ENCODE measurements at regions not wholly inside any gene's neighbourhood (a gene's known extent, or its start where the extent isn't known, plus 50 kb on each side); places are given as distances from the start of the nearest gene placed in this dataset.

GRCh38 chr9:13009871-13010270, 235.1 kb downstream of the LURAP1L start:
- WGBS, 2 donors, result 84 to 98% methylated on average over 2 of the region's 2 CpGs
- no peaks in the 10 kb centered on the region for H3K9me3 ChIP-seq (ENCODE audit: control insufficient read depth in 2 of 2, insufficient read depth in 1 of 2, low read depth in 1 of 2, low read length in 1 of 2)
- no peaks in the 10 kb centered on the region for H3K27me3 ChIP-seq (ENCODE audit: control insufficient read depth in 1 of 2, insufficient read depth in 2 of 2, low read length in 2 of 2)
- no peaks in the 10 kb centered on the region for H3K36me3 ChIP-seq (ENCODE audit: control insufficient read depth in 2 of 2, insufficient read depth in 2 of 2, low read length in 1 of 2)
- no peaks in the 10 kb centered on the region for H3K4me1 ChIP-seq (ENCODE audit: control insufficient read depth in 2 of 2, insufficient read depth in 2 of 2, low read length in 1 of 2)
- H3K27ac ChIP-seq (ENCODE audit: low read depth in 2 of 2, low read length in 1 of 2), result no peak overlapping the region
- H3K4me3 ChIP-seq (ENCODE audit: low read depth in 1 of 2, low read length in 2 of 2), result no peak overlapping the region

DNA sequence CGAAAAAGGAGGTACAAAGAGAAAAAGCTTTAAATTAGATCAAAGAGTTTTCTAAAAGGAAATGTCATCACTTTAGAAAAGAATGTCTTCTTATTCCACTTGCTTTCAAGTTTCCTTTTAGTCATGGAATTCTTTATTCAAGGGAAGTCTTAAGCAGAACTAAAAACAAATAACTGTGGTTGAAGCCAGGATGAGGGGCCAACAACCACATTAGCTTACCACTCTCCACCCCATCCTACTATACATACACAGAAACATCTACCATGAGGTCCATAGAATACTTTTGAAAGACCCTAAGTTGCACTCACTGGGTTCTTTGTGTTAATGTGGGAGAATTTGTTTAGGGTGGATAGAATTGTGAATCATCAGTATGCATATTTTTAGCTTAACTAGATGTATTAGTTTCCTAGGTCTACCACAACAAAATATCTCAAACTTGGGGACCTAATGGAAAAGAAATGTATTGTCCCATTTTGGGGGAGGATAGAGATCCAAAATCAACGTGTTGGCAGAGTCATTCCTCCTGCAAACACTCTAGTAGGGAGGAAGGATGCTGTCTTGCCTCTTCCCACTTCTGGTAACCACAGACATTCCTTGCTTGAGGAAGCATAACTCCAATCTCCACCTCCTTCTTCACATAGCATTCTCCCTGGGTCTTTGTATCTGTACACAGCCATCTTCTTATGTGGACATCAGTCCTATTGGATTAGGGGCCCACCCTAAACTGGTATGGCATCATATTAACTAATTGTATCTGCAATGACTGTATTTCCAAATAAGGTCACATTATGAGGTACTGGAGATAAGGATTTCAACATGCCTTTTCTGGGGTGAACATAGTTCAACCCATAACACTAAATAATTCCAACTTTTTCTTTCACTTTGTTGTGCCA, 239.4 kb downstream of the LURAP1L start:
- no peaks in the 10 kb centered on the region for H3K27me3 ChIP-seq (ENCODE audit: control insufficient read depth in 1 of 2, insufficient read depth in 2 of 2, low read length in 2 of 2)
- no peaks in the 10 kb centered on the region for H3K9me3 ChIP-seq (ENCODE audit: control insufficient read depth in 2 of 2, insufficient read depth in 1 of 2, low read depth in 1 of 2, low read length in 1 of 2)
- H3K4me1 ChIP-seq (ENCODE audit: control insufficient read depth in 2 of 2, insufficient read depth in 2 of 2, low read length in 1 of 2), result no peaks in the 10 kb centered on the region
- H3K36me3 ChIP-seq (ENCODE audit: control insufficient read depth in 2 of 2, insufficient read depth in 2 of 2, low read length in 1 of 2), result no peaks in the 10 kb centered on the region
- WGBS, 2 donors, result 30 to 39% methylated on average over 2 of the region's 2 CpGs
- H3K27ac ChIP-seq (ENCODE audit: low read depth in 2 of 2, low read length in 1 of 2), result no peak overlapping the region
- H3K4me3 ChIP-seq (ENCODE audit: low read depth in 1 of 2, low read length in 2 of 2), result no peak overlapping the region

GRCh38 chr9:13017260-13017659, 242.4 kb downstream of the LURAP1L start:
- no peaks in the 10 kb centered on the region for H3K4me1 ChIP-seq (ENCODE audit: control insufficient read depth in 2 of 2, insufficient read depth in 2 of 2, low read length in 1 of 2)
- H3K4me3 ChIP-seq (ENCODE audit: low read depth in 1 of 2, low read length in 2 of 2), result no peak overlapping the region
- no peaks in the 10 kb centered on the region for H3K36me3 ChIP-seq (ENCODE audit: control insufficient read depth in 2 of 2, insufficient read depth in 2 of 2, low read length in 1 of 2)
- no peak overlapping the region for H3K27ac ChIP-seq (ENCODE audit: low read depth in 2 of 2, low read length in 1 of 2)
- H3K9me3 ChIP-seq (ENCODE audit: control insufficient read depth in 2 of 2, insufficient read depth in 1 of 2, low read depth in 1 of 2, low read length in 1 of 2), result no peaks in the 10 kb centered on the region
- H3K27me3 ChIP-seq (ENCODE audit: control insufficient read depth in 1 of 2, insufficient read depth in 2 of 2, low read length in 2 of 2), result no peaks in the 10 kb centered on the region

DNA sequence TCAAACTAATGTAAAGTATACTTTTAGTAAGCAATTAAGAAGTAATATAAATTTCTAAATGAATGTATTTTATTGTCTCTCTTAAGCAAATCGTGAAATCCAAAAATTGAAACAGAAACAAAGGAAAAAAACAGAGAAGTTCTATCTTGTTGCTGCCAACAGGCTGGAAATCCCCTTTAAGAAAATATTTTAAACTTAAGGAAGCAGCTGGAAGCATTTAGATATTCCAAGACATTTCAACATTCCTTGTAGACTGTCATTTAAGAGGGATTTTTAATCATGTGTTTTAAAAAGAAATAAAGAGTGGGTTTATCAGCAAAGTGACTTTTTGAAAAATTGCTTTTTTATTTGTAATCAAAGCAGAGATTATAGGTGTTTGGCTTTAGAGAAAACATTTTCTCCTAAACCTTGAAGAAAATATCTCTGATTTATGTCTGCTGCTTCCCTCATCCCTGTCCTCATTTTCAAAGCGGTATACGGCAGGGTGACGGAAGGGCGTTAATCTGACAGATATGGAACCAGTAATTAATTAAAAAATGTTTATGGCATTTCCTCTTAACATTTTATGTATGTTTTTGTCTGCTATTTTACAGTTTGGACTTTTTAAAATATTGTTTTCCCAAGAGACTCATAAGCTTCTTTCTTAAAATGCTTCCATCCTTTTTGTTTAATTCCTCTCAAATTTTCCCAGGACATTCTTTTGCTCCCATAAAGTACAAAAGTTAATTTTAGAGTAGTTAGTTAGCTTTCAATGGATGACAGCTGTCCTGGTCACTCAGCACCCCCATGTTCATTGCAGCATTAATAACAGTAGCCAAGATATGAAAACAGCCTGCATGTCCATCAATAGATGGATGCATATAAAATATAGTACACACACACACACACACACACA, 245.6 kb downstream of the LURAP1L start:
- no peaks in the 10 kb centered on the region for H3K27me3 ChIP-seq (ENCODE audit: control insufficient read depth in 1 of 2, insufficient read depth in 2 of 2, low read length in 2 of 2)
- H3K4me3 ChIP-seq (ENCODE audit: low read depth in 1 of 2, low read length in 2 of 2), result no peak overlapping the region
- no peaks in the 10 kb centered on the region for H3K4me1 ChIP-seq (ENCODE audit: control insufficient read depth in 2 of 2, insufficient read depth in 2 of 2, low read length in 1 of 2)
- H3K27ac ChIP-seq (ENCODE audit: low read depth in 2 of 2, low read length in 1 of 2), result no peak overlapping the region
- WGBS, 2 donors, result 44 to 49% methylated on average over 5 of the region's 5 CpGs
- no peaks in the 10 kb centered on the region for H3K36me3 ChIP-seq (ENCODE audit: control insufficient read depth in 2 of 2, insufficient read depth in 2 of 2, low read length in 1 of 2)
- no peaks in the 10 kb centered on the region for H3K9me3 ChIP-seq (ENCODE audit: control insufficient read depth in 2 of 2, insufficient read depth in 1 of 2, low read depth in 1 of 2, low read length in 1 of 2)

- 85 to 92% methylated on average over 1 of the region's 1 CpG for WGBS, 2 donors
- no peak overlapping the region for H3K4me3 ChIP-seq (ENCODE audit: low read depth in 1 of 2, low read length in 2 of 2)
These were observed 247.9 kb downstream of the LURAP1L start for GRCh38 chr9:13022756-13023155.

DNA sequence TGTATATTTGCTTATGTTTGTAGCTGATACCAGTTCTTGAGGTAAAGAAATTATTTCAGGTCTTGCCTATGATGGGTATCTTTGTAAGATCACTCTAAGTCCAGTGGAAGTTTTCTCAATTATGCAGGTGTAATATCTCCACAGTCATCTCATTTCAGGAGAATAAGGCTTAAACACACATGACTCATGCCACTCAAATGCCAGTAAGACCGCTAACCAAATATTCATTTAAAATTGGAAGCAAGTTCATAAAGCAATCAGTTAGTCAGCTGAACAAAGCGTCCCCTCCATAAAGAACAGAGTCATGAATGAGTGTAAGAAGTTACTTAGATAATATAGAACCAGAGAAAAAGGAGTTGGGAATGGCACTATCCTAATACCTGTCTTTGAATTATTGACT, 248.7 kb downstream of the LURAP1L start:
- Histone ChIP-seq H3K36me3 (ENCODE audit: control insufficient read depth in 2 of 2, insufficient read depth in 2 of 2, low read length in 1 of 2) (no peaks in the 10 kb centered on the region), H3K4me3 (ENCODE audit: low read depth in 1 of 2, low read length in 2 of 2) (no peak overlapping the region), H3K9me3 (ENCODE audit: control insufficient read depth in 2 of 2, insufficient read depth in 1 of 2, low read depth in 1 of 2, low read length in 1 of 2) (no peaks in the 10 kb centered on the region), H3K27ac (ENCODE audit: low read depth in 2 of 2, low read length in 1 of 2) (no peak overlapping the region), H3K27me3 (ENCODE audit: control insufficient read depth in 1 of 2, insufficient read depth in 2 of 2, low read length in 2 of 2) (no peaks in the 10 kb centered on the region), H3K4me1 (ENCODE audit: control insufficient read depth in 2 of 2, insufficient read depth in 2 of 2, low read length in 1 of 2) (no peaks in the 10 kb centered on the region)
- 62 to 71% methylated on average over 2 of the region's 2 CpGs for WGBS, 2 donors

More at GRCh38 chr9:13022756-13023155, 247.9 kb downstream of the LURAP1L start:
- Histone ChIP-seq H3K27ac (ENCODE audit: low read depth in 2 of 2, low read length in 1 of 2) (no peak overlapping the region), H3K9me3 (ENCODE audit: control insufficient read depth in 2 of 2, insufficient read depth in 1 of 2, low read depth in 1 of 2, low read length in 1 of 2) (no peaks in the 10 kb centered on the region), H3K4me1 (ENCODE audit: control insufficient read depth in 2 of 2, insufficient read depth in 2 of 2, low read length in 1 of 2) (no peaks in the 10 kb centered on the region), H3K36me3 (ENCODE audit: control insufficient read depth in 2 of 2, insufficient read depth in 2 of 2, low read length in 1 of 2) (no peaks in the 10 kb centered on the region), H3K27me3 (ENCODE audit: control insufficient read depth in 1 of 2, insufficient read depth in 2 of 2, low read length in 2 of 2) (no peaks in the 10 kb centered on the region)

- no peaks in the 10 kb centered on the region for H3K27me3 ChIP-seq (ENCODE audit: control insufficient read depth in 1 of 2, insufficient read depth in 2 of 2, low read length in 2 of 2)
- H3K27ac ChIP-seq (ENCODE audit: low read depth in 2 of 2, low read length in 1 of 2), result no peak overlapping the region
- WGBS, 2 donors, result 54 to 64% methylated on average over 3 of the region's 3 CpGs
- H3K4me3 ChIP-seq (ENCODE audit: low read depth in 1 of 2, low read length in 2 of 2), result no peak overlapping the region
- no peaks in the 10 kb centered on the region for H3K36me3 ChIP-seq (ENCODE audit: control insufficient read depth in 2 of 2, insufficient read depth in 2 of 2, low read length in 1 of 2)
- H3K4me1 ChIP-seq (ENCODE audit: control insufficient read depth in 2 of 2, insufficient read depth in 2 of 2, low read length in 1 of 2), result no peaks in the 10 kb centered on the region
- no peaks in the 10 kb centered on the region for H3K9me3 ChIP-seq (ENCODE audit: control insufficient read depth in 2 of 2, insufficient read depth in 1 of 2, low read depth in 1 of 2, low read length in 1 of 2)
These were observed 252.1 kb downstream of the LURAP1L start for GRCh38 chr9:13026956-13027355.

- no peaks in the 10 kb centered on the region for H3K36me3 ChIP-seq (ENCODE audit: control insufficient read depth in 2 of 2, insufficient read depth in 2 of 2, low read length in 1 of 2)
- no peak overlapping the region for H3K27ac ChIP-seq (ENCODE audit: low read depth in 2 of 2, low read length in 1 of 2)
- H3K27me3 ChIP-seq (ENCODE audit: control insufficient read depth in 1 of 2, insufficient read depth in 2 of 2, low read length in 2 of 2), result no peaks in the 10 kb centered on the region
- H3K9me3 ChIP-seq (ENCODE audit: control insufficient read depth in 2 of 2, insufficient read depth in 1 of 2, low read depth in 1 of 2, low read length in 1 of 2), result no peaks in the 10 kb centered on the region
- H3K4me3 ChIP-seq (ENCODE audit: low read depth in 1 of 2, low read length in 2 of 2), result no peak overlapping the region
- WGBS, 2 donors, result 46 to 71% methylated on average over 6 of the region's 6 CpGs
- H3K4me1 ChIP-seq (ENCODE audit: control insufficient read depth in 2 of 2, insufficient read depth in 2 of 2, low read length in 1 of 2), result no peaks in the 10 kb centered on the region
These were observed 251.6 kb downstream of the MPDZ start for GRCh38 chr9:13027879-13028278.

GRCh38 chr9:13032585-13032984, 246.9 kb downstream of the MPDZ start:
- no peak overlapping the region for H3K27ac ChIP-seq (ENCODE audit: low read depth in 2 of 2, low read length in 1 of 2)
- H3K36me3 ChIP-seq (ENCODE audit: control insufficient read depth in 2 of 2, insufficient read depth in 2 of 2, low read length in 1 of 2), result no peaks in the 10 kb centered on the region
- 93 to 95% methylated on average over 8 of the region's 8 CpGs for WGBS, 2 donors
- no peaks in the 10 kb centered on the region for H3K4me1 ChIP-seq (ENCODE audit: control insufficient read depth in 2 of 2, insufficient read depth in 2 of 2, low read length in 1 of 2)
- H3K4me3 ChIP-seq (ENCODE audit: low read depth in 1 of 2, low read length in 2 of 2), result no peak overlapping the region
- H3K27me3 ChIP-seq (ENCODE audit: control insufficient read depth in 1 of 2, insufficient read depth in 2 of 2, low read length in 2 of 2), result no peaks in the 10 kb centered on the region
- no peaks in the 10 kb centered on the region for H3K9me3 ChIP-seq (ENCODE audit: control insufficient read depth in 2 of 2, insufficient read depth in 1 of 2, low read depth in 1 of 2, low read length in 1 of 2)

All from esophagus (tissue), 2 donors.